ENCODE measurements at regions not wholly inside any gene's neighbourhood (a gene's known extent, or its start where the extent isn't known, plus 50 kb on each side); places are given as distances from the start of the nearest gene placed in this dataset.
A peak's percentile ranks its signal among the peaks of the same experiment; 100 is the strongest.
"Not testable (repeated sequence)": the region's sequence is repeated elsewhere in the genome, so short reads cannot be mapped to it uniquely, and the experiment has no call there.

GRCh38 chr7:131014906-131015656, 281.1 kb upstream of the KLF14 start:
- no peak for DNase-seq (ENCODE audit: low read depth, low spot score)

- no peak for DNase-seq (ENCODE audit: low read depth, low spot score)
Measured at GRCh38 chr7:131015657-131015958, 281.6 kb upstream of the KLF14 start.

- DNase-seq (ENCODE audit: low read depth, low spot score), result no peak
Measured at GRCh38 chr7:131016230-131016629, 282.2 kb upstream of the KLF14 start.

GRCh38 chr7:131019351-131019750, 285.3 kb upstream of the KLF14 start:
- no peak for DNase-seq (ENCODE audit: low read depth, low spot score)

GRCh38 chr7:131020759-131021261, 286.8 kb upstream of the KLF14 start:
- no peak for DNase-seq (ENCODE audit: low read depth, low spot score)

GRCh38 chr7:131021460-131021859, 287.5 kb upstream of the KLF14 start:
- DNase-seq (ENCODE audit: low read depth, low spot score), result no peak

GRCh38 chr7:131021902-131022301, 287.9 kb upstream of the KLF14 start:
- no peak for DNase-seq (ENCODE audit: low read depth, low spot score)

- DNase-seq (ENCODE audit: low read depth, low spot score), result no peak
Measured at GRCh38 chr7:131026297-131027000, 292.4 kb upstream of the KLF14 start.

GRCh38 chr7:131027287-131027773, 293.3 kb upstream of the KLF14 start:
- DNase-seq (ENCODE audit: low read depth, low spot score), result no peak

- no peak for DNase-seq (ENCODE audit: low read depth, low spot score)
Measured at GRCh38 chr7:131028295-131028694, 294.3 kb upstream of the KLF14 start.

- no peak for DNase-seq (ENCODE audit: low read depth, low spot score)
Measured at GRCh38 chr7:131029002-131029401, 295.0 kb upstream of the KLF14 start.

GRCh38 chr7:131031099-131031868, 296.4 kb upstream of the MKLN1 start:
- no peak for DNase-seq (ENCODE audit: low read depth, low spot score)

GRCh38 chr7:131032786-131033185, 294.9 kb upstream of the MKLN1 start:
- no peak for DNase-seq (ENCODE audit: low read depth, low spot score)

GRCh38 chr7:131034166-131034881, 293.4 kb upstream of the MKLN1 start:
- DNase-seq (ENCODE audit: low read depth, low spot score), result no peak

- DNase-seq (ENCODE audit: low read depth, low spot score), result no peak
Measured at GRCh38 chr7:131035088-131035770, 292.4 kb upstream of the MKLN1 start.

GRCh38 chr7:131038153-131038552, 289.5 kb upstream of the MKLN1 start:
- DNase-seq (ENCODE audit: low read depth, low spot score), result no peak

GRCh38 chr7:131039355-131039762, 288.3 kb upstream of the MKLN1 start:
- no peak for DNase-seq (ENCODE audit: low read depth, low spot score)

GRCh38 chr7:131039836-131040235, 287.8 kb upstream of the MKLN1 start:
- no peak for DNase-seq (ENCODE audit: low read depth, low spot score)

GRCh38 chr7:131040467-131040932, 287.2 kb upstream of the MKLN1 start:
- peak; percentile 54 for DNase-seq (ENCODE audit: low read depth, low spot score)

GRCh38 chr7:131041012-131041695, 286.5 kb upstream of the MKLN1 start:
- not testable (repeated sequence) for DNase-seq (ENCODE audit: low read depth, low spot score)
